HepG2 (cell line): ENCODE measurements at regions not wholly inside any gene's neighbourhood (a gene's known extent, or its start where the extent isn't known, plus 50 kb on each side); places are given as distances from the start of the nearest gene placed in this dataset.

ENCODE experiments used
- ATF4 ChIP-seq, 2 experiments: fragments of 450-650 bp in 1 of 2; sonication (generic) in 1 of 2; formaldehyde crosslinking; IDR thresholded peaks; 2 replicates each; pipeline versions ENCODE4 v1.5.0 to v1.8.0; 2020 to 2022; ENCODE audit warnings: mild to moderate bottlenecking in 1 of 2, missing genetic modification reagents in 1 of 2
- CBX5 ChIP-seq: sonication (generic); formaldehyde crosslinking; IDR thresholded peaks from 2 replicates; pipeline ENCODE4 v1.4.0; 2020; ENCODE audit warnings: missing genetic modification reagents, borderline replicate concordance
- CTCF ChIP-seq: sonication (generic); formaldehyde crosslinking; IDR thresholded peaks from 2 replicates; pipeline ENCODE4 v1.5.0; 2020; ENCODE audit warnings: mild to moderate bottlenecking, missing genetic modification reagents, moderate library complexity
- EZH2 ChIP-seq: conservative IDR thresholded peaks from 2 replicates; pipeline ENCODE4 v1.6.1; 2012; ENCODE audit warnings: mild to moderate bottlenecking, low read depth, low read length, moderate library complexity
- PHF8 ChIP-seq: sonication (generic); formaldehyde crosslinking; IDR thresholded peaks from 2 replicates; pipeline ENCODE4 v1.5.0; 2020; ENCODE audit warnings: missing genetic modification reagents
- REST ChIP-seq, 2 experiments: IDR thresholded peaks; 2 replicates each; pipeline ENCODE4 v1.6.1; 2011 to 2012; ENCODE audit warnings: low read length in 2 of 2, borderline replicate concordance in 1 of 2, low read depth in 1 of 2, mild to moderate bottlenecking in 1 of 2, moderate library complexity in 1 of 2
- RORA ChIP-seq: sonication (generic); formaldehyde crosslinking; IDR thresholded peaks from 2 replicates; pipeline ENCODE4 v1.5.0; 2020; ENCODE audit warnings: mild to moderate bottlenecking, missing genetic modification reagents, moderate library complexity
- YY1 ChIP-seq: IDR thresholded peaks from 2 replicates; pipeline ENCODE4 v1.6.1; 2011; ENCODE audit warnings: low read length, low read depth, moderate library complexity, mild to moderate bottlenecking; ENCODE audit not compliant: insufficient read depth, insufficient replicate concordance
- TF ChIP-seq, protein P1 (sequence below): sonication (generic); formaldehyde crosslinking; conservative IDR thresholded peaks from 2 replicates; pipeline ENCODE4 v1.4.0; 2020; ENCODE audit warnings: missing genetic modification reagents

DNA sequence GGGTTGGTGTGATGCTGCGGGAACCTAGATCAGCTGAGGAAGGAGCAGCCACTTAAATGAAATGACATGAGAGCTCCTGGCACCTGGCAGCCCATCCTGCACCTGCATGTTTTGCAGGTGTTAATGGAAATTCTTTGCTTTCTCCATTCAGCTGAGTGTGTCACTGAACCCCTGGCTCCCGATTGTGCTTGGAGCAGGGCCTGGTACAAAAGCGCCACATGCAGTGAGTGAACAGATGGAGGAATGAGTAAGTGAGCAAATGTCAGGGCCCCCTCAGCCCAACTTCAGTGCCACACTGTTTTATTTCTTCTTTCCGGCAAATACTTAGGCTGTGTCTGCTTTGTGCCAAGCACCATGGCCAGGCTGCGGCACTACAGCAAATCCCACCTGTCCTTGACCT, 132.2 kb downstream of the ASB7 start:
- TF ChIP-seq, protein P1, sequence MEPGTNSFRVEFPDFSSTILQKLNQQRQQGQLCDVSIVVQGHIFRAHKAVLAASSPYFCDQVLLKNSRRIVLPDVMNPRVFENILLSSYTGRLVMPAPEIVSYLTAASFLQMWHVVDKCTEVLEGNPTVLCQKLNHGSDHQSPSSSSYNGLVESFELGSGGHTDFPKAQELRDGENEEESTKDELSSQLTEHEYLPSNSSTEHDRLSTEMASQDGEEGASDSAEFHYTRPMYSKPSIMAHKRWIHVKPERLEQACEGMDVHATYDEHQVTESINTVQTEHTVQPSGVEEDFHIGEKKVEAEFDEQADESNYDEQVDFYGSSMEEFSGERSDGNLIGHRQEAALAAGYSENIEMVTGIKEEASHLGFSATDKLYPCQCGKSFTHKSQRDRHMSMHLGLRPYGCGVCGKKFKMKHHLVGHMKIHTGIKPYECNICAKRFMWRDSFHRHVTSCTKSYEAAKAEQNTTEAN = no peak
- no peak for TF ChIP-seq RORA
- TF ChIP-seq CTCF (CRISPR knock-in tag) = no peak
- TF ChIP-seq YY1 = no peak
- TF ChIP-seq ATF4 (CRISPR knock-in tag; IDR thresholded peaks at IDR 0.05) = no peak
- no peak for TF ChIP-seq PHF8 (CRISPR knock-in tag)
- TF ChIP-seq REST (IDR thresholded peaks at IDR 0.05; ENCODE audit: borderline replicate concordance in 1 of 2, low read depth in 1 of 2, low read length in 2 of 2) = no peak
- no peak for TF ChIP-seq CBX5
- no peak for TF ChIP-seq EZH2
